HL-60 (cell line): ENCODE measurements at regions not wholly inside any gene's neighbourhood (a gene's known extent, or its start where the extent isn't known, plus 50 kb on each side); places are given as distances from the start of the nearest gene placed in this dataset.

ENCODE experiments used
- GABPA ChIP-seq: IDR thresholded peaks from 2 replicates; pipeline ENCODE4 v1.6.1; 2012; ENCODE audit warnings: low read depth
- POLR2AphosphoS5 ChIP-seq: IDR thresholded peaks from 2 replicates; pipeline ENCODE4 v1.6.1; 2012; ENCODE audit warnings: low read depth
- SPI1 ChIP-seq: IDR thresholded peaks from 2 replicates; pipeline ENCODE4 v1.6.1; 2012; ENCODE audit warnings: low read depth, mild to moderate bottlenecking, borderline replicate concordance
- TF ChIP-seq, protein P1 (sequence below): IDR thresholded peaks from one replicate; pipeline ENCODE4 v1.5.1; 2011; ENCODE audit warnings: low read length, control low read depth, inconsistent platforms; ENCODE audit not compliant: insufficient read depth
- TF ChIP-seq, protein P2 (sequence below): IDR thresholded peaks from 2 replicates; pipeline ENCODE4 v1.6.1; 2012; ENCODE audit warnings: low read depth; ENCODE audit not compliant: insufficient replicate concordance

DNA sequence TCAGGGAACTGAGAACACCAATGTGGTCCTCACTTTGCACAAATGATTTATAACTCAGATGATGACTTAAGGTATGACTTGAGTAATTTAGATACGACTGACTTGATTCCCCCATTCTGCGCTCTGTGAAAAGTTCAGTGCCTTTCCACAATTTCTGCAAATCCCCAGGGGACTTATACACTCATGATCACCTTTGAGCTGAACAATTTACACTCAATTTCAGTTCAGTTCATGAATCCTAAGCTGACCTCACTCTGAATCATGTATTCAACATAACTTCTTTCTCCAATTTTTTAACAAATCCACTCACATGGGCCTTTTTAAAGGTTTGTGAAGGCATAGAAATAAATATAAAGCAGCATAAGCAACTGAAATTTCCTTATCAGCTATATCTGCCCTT lies 274.2 kb downstream of the FAM76B start:
- TF ChIP-seq POLR2AphosphoS5 (no peak), GABPA (no peak), SPI1 (no peak)
- TF ChIP-seq, protein P1, sequence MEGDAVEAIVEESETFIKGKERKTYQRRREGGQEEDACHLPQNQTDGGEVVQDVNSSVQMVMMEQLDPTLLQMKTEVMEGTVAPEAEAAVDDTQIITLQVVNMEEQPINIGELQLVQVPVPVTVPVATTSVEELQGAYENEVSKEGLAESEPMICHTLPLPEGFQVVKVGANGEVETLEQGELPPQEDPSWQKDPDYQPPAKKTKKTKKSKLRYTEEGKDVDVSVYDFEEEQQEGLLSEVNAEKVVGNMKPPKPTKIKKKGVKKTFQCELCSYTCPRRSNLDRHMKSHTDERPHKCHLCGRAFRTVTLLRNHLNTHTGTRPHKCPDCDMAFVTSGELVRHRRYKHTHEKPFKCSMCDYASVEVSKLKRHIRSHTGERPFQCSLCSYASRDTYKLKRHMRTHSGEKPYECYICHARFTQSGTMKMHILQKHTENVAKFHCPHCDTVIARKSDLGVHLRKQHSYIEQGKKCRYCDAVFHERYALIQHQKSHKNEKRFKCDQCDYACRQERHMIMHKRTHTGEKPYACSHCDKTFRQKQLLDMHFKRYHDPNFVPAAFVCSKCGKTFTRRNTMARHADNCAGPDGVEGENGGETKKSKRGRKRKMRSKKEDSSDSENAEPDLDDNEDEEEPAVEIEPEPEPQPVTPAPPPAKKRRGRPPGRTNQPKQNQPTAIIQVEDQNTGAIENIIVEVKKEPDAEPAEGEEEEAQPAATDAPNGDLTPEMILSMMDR, result no peak
- TF ChIP-seq, protein P2, sequence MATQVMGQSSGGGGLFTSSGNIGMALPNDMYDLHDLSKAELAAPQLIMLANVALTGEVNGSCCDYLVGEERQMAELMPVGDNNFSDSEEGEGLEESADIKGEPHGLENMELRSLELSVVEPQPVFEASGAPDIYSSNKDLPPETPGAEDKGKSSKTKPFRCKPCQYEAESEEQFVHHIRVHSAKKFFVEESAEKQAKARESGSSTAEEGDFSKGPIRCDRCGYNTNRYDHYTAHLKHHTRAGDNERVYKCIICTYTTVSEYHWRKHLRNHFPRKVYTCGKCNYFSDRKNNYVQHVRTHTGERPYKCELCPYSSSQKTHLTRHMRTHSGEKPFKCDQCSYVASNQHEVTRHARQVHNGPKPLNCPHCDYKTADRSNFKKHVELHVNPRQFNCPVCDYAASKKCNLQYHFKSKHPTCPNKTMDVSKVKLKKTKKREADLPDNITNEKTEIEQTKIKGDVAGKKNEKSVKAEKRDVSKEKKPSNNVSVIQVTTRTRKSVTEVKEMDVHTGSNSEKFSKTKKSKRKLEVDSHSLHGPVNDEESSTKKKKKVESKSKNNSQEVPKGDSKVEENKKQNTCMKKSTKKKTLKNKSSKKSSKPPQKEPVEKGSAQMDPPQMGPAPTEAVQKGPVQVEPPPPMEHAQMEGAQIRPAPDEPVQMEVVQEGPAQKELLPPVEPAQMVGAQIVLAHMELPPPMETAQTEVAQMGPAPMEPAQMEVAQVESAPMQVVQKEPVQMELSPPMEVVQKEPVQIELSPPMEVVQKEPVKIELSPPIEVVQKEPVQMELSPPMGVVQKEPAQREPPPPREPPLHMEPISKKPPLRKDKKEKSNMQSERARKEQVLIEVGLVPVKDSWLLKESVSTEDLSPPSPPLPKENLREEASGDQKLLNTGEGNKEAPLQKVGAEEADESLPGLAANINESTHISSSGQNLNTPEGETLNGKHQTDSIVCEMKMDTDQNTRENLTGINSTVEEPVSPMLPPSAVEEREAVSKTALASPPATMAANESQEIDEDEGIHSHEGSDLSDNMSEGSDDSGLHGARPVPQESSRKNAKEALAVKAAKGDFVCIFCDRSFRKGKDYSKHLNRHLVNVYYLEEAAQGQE, result no peak
